CD14-positive monocyte (primary cell): ENCODE measurements at regions not wholly inside any gene's neighbourhood (a gene's known extent, or its start where the extent isn't known, plus 50 kb on each side); places are given as distances from the start of the nearest gene placed in this dataset.

Experiments used
- DNase-seq, 3 donors: peaks; one replicate each; pipeline ENCODE4 v3.0.0-alpha.2; 2011 to 2022
- H2AFZ ChIP-seq: 2 replicates; pipeline ENCODE4 v1.6.0; 2012; ENCODE audit warnings: mild to moderate bottlenecking, low read depth, low read length, inconsistent platforms; ENCODE audit not compliant: insufficient read depth, poor library complexity, severe bottlenecking
- H3K27ac ChIP-seq, 2 donors: 1 replicate in 1 of 2; 2 replicates in 1 of 2; pipeline ENCODE4 v1.5.1; 2012 to 2013; ENCODE audit warnings: low read length in 2 of 2, control low read depth in 1 of 2, inconsistent platforms in 1 of 2, low read depth in 1 of 2, mild to moderate bottlenecking in 1 of 2
- H3K27me3 ChIP-seq, 2 donors: one replicate each; pipeline versions ENCODE4 v1.6.0 to v1.6.1; 2011 to 2013; ENCODE audit warnings: low read length in 2 of 2; ENCODE audit not compliant: control insufficient read depth in 2 of 2, insufficient read depth in 2 of 2
- H3K36me3 ChIP-seq, 2 donors: replicated peaks in 1 of 2; 1 replicate in 1 of 2; 2 replicates in 1 of 2; pipeline versions ENCODE4 v1.5.1 to v1.6.1; 2012 to 2013; ENCODE audit warnings: low read length in 2 of 2, control low read depth in 1 of 2, inconsistent platforms in 1 of 2, mild to moderate bottlenecking in 1 of 2; ENCODE audit not compliant: insufficient read depth in 2 of 2, control insufficient read depth in 1 of 2
- H3K4me1 ChIP-seq, 2 donors: 1 replicate in 1 of 2; 2 replicates in 1 of 2; pipeline versions ENCODE4 v1.5.1 to v1.6.1; 2012 to 2013; ENCODE audit warnings: low read length in 2 of 2, control low read depth in 1 of 2, inconsistent platforms in 1 of 2, mild to moderate bottlenecking in 1 of 2, moderate library complexity in 1 of 2; ENCODE audit not compliant: insufficient read depth in 2 of 2, control insufficient read depth in 1 of 2
- H3K4me2 ChIP-seq: replicated peaks from 2 replicates; pipeline ENCODE3; 2012; ENCODE audit warnings: low read length, moderate library complexity, mild to moderate bottlenecking; ENCODE audit not compliant: poor library complexity, severe bottlenecking; ENCODE audit errors: extremely low read depth
- H3K4me3 ChIP-seq, 3 experiments: fragments of 200-600 bp in 1 of 3; sonication (generic) in 1 of 3; replicated peaks in 1 of 3; 1 replicate in 2 of 3; 2 replicates in 1 of 3; pipeline ENCODE4 v1.5.1; 2011 to 2013; ENCODE audit warnings: low read length in 3 of 3, mild to moderate bottlenecking in 3 of 3, control low read depth in 2 of 3, low read depth in 2 of 3, inconsistent platforms in 1 of 3, moderate library complexity in 1 of 3
- H3K79me2 ChIP-seq: 2 replicates; pipeline ENCODE4 v1.6.0; 2012; ENCODE audit warnings: mild to moderate bottlenecking, control low read depth, inconsistent platforms, low read length, moderate library complexity; ENCODE audit not compliant: insufficient read depth
- H3K9ac ChIP-seq: 2 replicates; pipeline ENCODE4 v1.6.0; 2017; ENCODE audit warnings: low read length, mild to moderate bottlenecking; ENCODE audit not compliant: insufficient read depth, poor library complexity, severe bottlenecking
- H3K9me3 ChIP-seq, 2 donors: replicated peaks in 1 of 2; 1 replicate in 1 of 2; 2 replicates in 1 of 2; pipeline versions ENCODE4 v1.5.1 to v1.6.1; 2012 to 2013; ENCODE audit warnings: low read length in 2 of 2, control low read depth in 1 of 2; ENCODE audit not compliant: control insufficient read depth in 1 of 2, insufficient read depth in 1 of 2
- H4K20me1 ChIP-seq: 2 replicates; pipeline ENCODE4 v1.6.0; 2012; ENCODE audit warnings: mild to moderate bottlenecking, low read length, control low read depth, moderate library complexity; ENCODE audit not compliant: insufficient read depth
- H3K27ac Mint-ChIP-seq, 7 donors: one replicate each; pipeline ENCODE4 v1.8.0; 2020; ENCODE audit warnings: mild to moderate bottlenecking in 7 of 7, mixed read lengths in 7 of 7, moderate library complexity in 6 of 7, inconsistent platforms in 2 of 7
- H3K27me3 Mint-ChIP-seq, 3 donors: one replicate each; pipeline ENCODE4 v1.8.0; 2021 to 2022; ENCODE audit warnings: low read depth in 3 of 3, mild to moderate bottlenecking in 3 of 3, mixed read lengths in 3 of 3, moderate library complexity in 3 of 3, inconsistent platforms in 1 of 3
- H3K36me3 Mint-ChIP-seq, 2 donors: one replicate each; pipeline ENCODE4 v1.8.0; 2020; ENCODE audit warnings: mixed read lengths in 2 of 2, inconsistent platforms in 1 of 2, mild to moderate bottlenecking in 1 of 2
- H3K4me1 Mint-ChIP-seq: one replicate; pipeline ENCODE4 v1.8.0; 2020; ENCODE audit warnings: mild to moderate bottlenecking, mixed read lengths
- H3K4me3 Mint-ChIP-seq, 2 donors: one replicate each; pipeline ENCODE4 v1.8.0; 2020; ENCODE audit warnings: mild to moderate bottlenecking in 2 of 2, mixed read lengths in 2 of 2, moderate library complexity in 1 of 2
- H3K9me3 Mint-ChIP-seq, 7 donors: one replicate each; pipeline ENCODE4 v1.8.0; 2020 to 2022; ENCODE audit warnings: mixed read lengths in 7 of 7, mild to moderate bottlenecking in 6 of 7, moderate library complexity in 6 of 7, inconsistent platforms in 2 of 7
- CTCF ChIP-seq: fragments of 200-600 bp; IDR thresholded peaks from one replicate; pipeline ENCODE4 v1.8.0; 2022; ENCODE audit warnings: antibody characterized with exemption, mild to moderate bottlenecking
- WGBS: methylation state at CpG from one replicate; pipeline ENCODE4 v1.1.5; 2013; ENCODE audit warnings: missing lambda C conversion rate; ENCODE audit not compliant: insufficient coverage; 5-methylcytosine and 5-hydroxymethylcytosine counted together
- intact Hi-C, 2 donors: fragments of 100-400 bp; cut with micrococcal nuclease; formaldehyde crosslinking; loops; one replicate each; pipeline versions ENCODE4 v1.15.0 to v1.15.1; 2023

- TF ChIP-seq CTCF = no peak
- H3K4me1 Mint-ChIP-seq = no peaks in the 10 kb centered on the region
- H3K36me3 Mint-ChIP-seq = no peaks in the 10 kb centered on the region
- Histone ChIP-seq H3K27me3 (no peaks in the 10 kb centered on the region), H3K27ac (no peak overlapping the region), H3K36me3 (no peaks in the 10 kb centered on the region), H4K20me1 (no peaks in the 10 kb centered on the region), H3K9me3 (no peaks in the 10 kb centered on the region), H3K9ac (no peak overlapping the region), H3K4me2 (no peak overlapping the region), H3K4me3 (no peak overlapping the region), H3K4me1 (no peaks in the 10 kb centered on the region), H3K79me2 (no peaks in the 10 kb centered on the region), H2AFZ (no peak overlapping the region)
- WGBS = no CpG with 5 or more reads among the region's 2 CpGs
- H3K27me3 Mint-ChIP-seq = no peaks in the 10 kb centered on the region
- H3K9me3 Mint-ChIP-seq = peaks cover 0 to 3% (median 0%) of the 10 kb centered on the region in 7 donors
- H3K4me3 Mint-ChIP-seq = no peak overlapping the region
- no peak for DNase-seq
- no peak overlapping the region for H3K27ac Mint-ChIP-seq
- intact Hi-C loops = no loop called here
Observed at GRCh38 chr9:23496489-23497136, 329.4 kb downstream of the ELAVL2 start.

- H3K79me2 ChIP-seq = no peaks in the 10 kb centered on the region
- H3K4me3 ChIP-seq = no peak overlapping the region
- no peaks in the 10 kb centered on the region for H3K27me3 ChIP-seq
- no peak overlapping the region for H3K9ac ChIP-seq
- no peaks in the 10 kb centered on the region for H3K36me3 ChIP-seq
- no peak overlapping the region for H3K4me2 ChIP-seq
- Mint-ChIP-seq H3K36me3 (no peaks in the 10 kb centered on the region), H3K4me1 (no peaks in the 10 kb centered on the region), H3K27ac (no peak overlapping the region), H3K27me3 (no peaks in the 10 kb centered on the region), H3K4me3 (no peak overlapping the region), H3K9me3 (peaks cover 0 to 3% (median 0%) of the 10 kb centered on the region in 7 donors)
- no peak overlapping the region for H2AFZ ChIP-seq
- no peaks in the 10 kb centered on the region for H4K20me1 ChIP-seq
- H3K9me3 ChIP-seq = no peaks in the 10 kb centered on the region
- no peak for TF ChIP-seq CTCF
- H3K4me1 ChIP-seq = no peaks in the 10 kb centered on the region
- intact Hi-C loops = no loop called here
- no peak overlapping the region for H3K27ac ChIP-seq
- WGBS = 63% methylated on average over 2 of the region's 4 CpGs
- DNase-seq = no peak
Observed at GRCh38 chr9:23497137-23497504, 328.9 kb downstream of the ELAVL2 start.
